ENCODE measurements at regions not wholly inside any gene's neighbourhood (a gene's known extent, or its start where the extent isn't known, plus 50 kb on each side); places are given as distances from the start of the nearest gene placed in this dataset.

- DNase-seq = no peak
Observed at GRCh38 chr2:83596592-83597282, 862.3 kb downstream of the SUCLG1 start.

- DNase-seq = no peak
Observed at GRCh38 chr2:83595926-83596325, 863.2 kb downstream of the SUCLG1 start.

GRCh38 chr2:83595121-83595690, 863.9 kb downstream of the SUCLG1 start:
- DNase-seq = no peak

- DNase-seq = no peak
Observed at GRCh38 chr2:83594241-83595120, 864.6 kb downstream of the SUCLG1 start.

- DNase-seq = no peak
Observed at GRCh38 chr2:83587309-83587708, 871.8 kb downstream of the SUCLG1 start.

- no peak for DNase-seq
Observed at GRCh38 chr2:83585250-83585649, 873.8 kb downstream of the SUCLG1 start.

- no peak for DNase-seq
Observed at GRCh38 chr2:83584672-83585071, 874.4 kb downstream of the SUCLG1 start.

- DNase-seq = no peak
Observed at GRCh38 chr2:83582589-83582988, 876.5 kb downstream of the SUCLG1 start.

GRCh38 chr2:83579507-83579906, 879.6 kb downstream of the SUCLG1 start:
- DNase-seq = no peak

- no peak for DNase-seq
Observed at GRCh38 chr2:83578405-83578804, 880.7 kb downstream of the SUCLG1 start.

- DNase-seq = no peak
Observed at GRCh38 chr2:83574614-83575013, 884.5 kb downstream of the SUCLG1 start.

- DNase-seq = no peak
Observed at GRCh38 chr2:83573060-83573459, 886.0 kb downstream of the SUCLG1 start.

GRCh38 chr2:83572400-83572799, 886.7 kb downstream of the SUCLG1 start:
- no peak for DNase-seq

GRCh38 chr2:83567551-83567950, 891.5 kb downstream of the SUCLG1 start:
- DNase-seq = no peak

- no peak for DNase-seq
Observed at GRCh38 chr2:83565626-83566025, 893.5 kb downstream of the SUCLG1 start.

- DNase-seq = no peak
Observed at GRCh38 chr2:83565181-83565580, 893.9 kb downstream of the SUCLG1 start.

- no peak for DNase-seq
Observed at GRCh38 chr2:83561592-83561991, 897.5 kb downstream of the SUCLG1 start.

GRCh38 chr2:83536556-83536955, 922.5 kb downstream of the SUCLG1 start:
- DNase-seq = no peak

GRCh38 chr2:83534416-83534815, 924.7 kb downstream of the SUCLG1 start:
- DNase-seq = no peak

GRCh38 chr2:83531206-83531826, 927.8 kb downstream of the SUCLG1 start:
- no peak for DNase-seq

- no peak for DNase-seq
Observed at GRCh38 chr2:83528767-83529166, 930.3 kb downstream of the SUCLG1 start.

GRCh38 chr2:83522891-83523493, 936.1 kb downstream of the SUCLG1 start:
- DNase-seq = no peak
